Right lobe of liver (tissue), 6 donors: ENCODE measurements at regions not wholly inside any gene's neighbourhood (a gene's known extent, or its start where the extent isn't known, plus 50 kb on each side); places are given as distances from the start of the nearest gene placed in this dataset.

Experiments
- ATAC-seq, 4 donors: fragments of 200-7000 bp; cut with Tn5 transposase; one replicate each; pipeline ENCODE4 v1.9.1; 2020; ENCODE audit warnings: mild to moderate bottlenecking in 4 of 4, moderate library complexity in 4 of 4
- DNase-seq, 3 donors: peaks; one replicate each; pipeline ENCODE4 v3.0.0-alpha.2; 2020
- H3K27ac ChIP-seq, 3 donors: fragments of 200-600 bp; one replicate each; pipeline ENCODE4 v1.8.0; 2022
- H3K27me3 ChIP-seq, 2 donors: fragments of 200-600 bp; one replicate each; pipeline ENCODE4 v1.8.0; 2022
- H3K36me3 ChIP-seq, 4 donors: fragments of 200-600 bp; sonication (generic) in 1 of 4; one replicate each; pipeline versions ENCODE4 v1.5.1 to v1.8.0; 2017 to 2022; ENCODE audit warnings: control low read depth in 1 of 4
- H3K4me1 ChIP-seq, 4 donors: fragments of 200-600 bp; sonication (generic) in 1 of 4; one replicate each; pipeline versions ENCODE4 v1.5.1 to v1.8.0; 2017 to 2022; ENCODE audit warnings: control low read depth in 1 of 4
- H3K4me3 ChIP-seq, 3 donors: fragments of 200-600 bp; one replicate each; pipeline ENCODE4 v1.8.0; 2022
- H3K9me3 ChIP-seq, 4 donors: fragments of 200-600 bp; sonication (generic) in 1 of 4; one replicate each; pipeline versions ENCODE4 v1.5.1 to v1.8.0; 2017 to 2022; ENCODE audit warnings: control low read depth in 1 of 4
- CTCF ChIP-seq, 4 donors: fragments of 200-600 bp in 3 of 4; fragments of 450-650 bp in 1 of 4; IDR thresholded peaks; one replicate each; pipeline versions ENCODE4 v1.5.1 to v1.8.0; 2016 to 2022; ENCODE audit warnings: antibody characterized with exemption in 4 of 4, mild to moderate bottlenecking in 2 of 4
- POLR2A ChIP-seq: fragments of 450-650 bp; IDR thresholded peaks from one replicate; pipeline ENCODE4 v1.6.1; 2017; ENCODE audit warnings: antibody characterized with exemption, mild to moderate bottlenecking
- WGBS: methylation state at CpG from one replicate; pipeline ENCODE4 v1.1.6; 2018; ENCODE audit warnings: low coverage, low lambda C conversion rate; ENCODE audit not compliant: insufficient coverage; ENCODE audit errors: missing lambda C conversion rate; 5-methylcytosine and 5-hydroxymethylcytosine counted together
- intact Hi-C, 2 donors: fragments of 100-400 bp; cut with DNase I; formaldehyde crosslinking; loops; one replicate each; pipeline versions ENCODE4 v1.11.2 to v1.14.1; 2022
- donor health status: DM: no; HTN: yes; CAD: no.
- donor health status: DM: no; HTN: no; CAD: no.
- donor health status: DM: no; HTN: no; CAD: no.
- donor health status: DM: no; HTN: yes; CAD: no.
- donor health status: DM: no; HTN: yes; CAD: no.

GRCh38 chr7:45363669-45364068, 206.1 kb downstream of the RAMP3 start:
- Histone ChIP-seq H3K36me3 (no peaks in the 10 kb centered on the region), H3K4me1 (no peaks in the 10 kb centered on the region), H3K9me3 (no peaks in the 10 kb centered on the region), H3K27me3 (no peaks in the 10 kb centered on the region), H3K4me3 (no peak overlapping the region), H3K27ac (no peak overlapping the region)
- WGBS = 25% methylated on average over 7 of the region's 7 CpGs
- no peak for DNase-seq
- intact Hi-C loops = no loop called here
- ATAC-seq = no peak
- TF ChIP-seq POLR2A (no peak), CTCF (IDR thresholded peaks at IDR 0.05) (no peak)

GRCh38 chr7:45365341-45365740, 207.8 kb downstream of the RAMP3 start:
- Histone ChIP-seq H3K4me3 (no peak overlapping the region), H3K9me3 (no peaks in the 10 kb centered on the region), H3K27me3 (no peaks in the 10 kb centered on the region), H3K36me3 (no peaks in the 10 kb centered on the region), H3K27ac (no peak overlapping the region), H3K4me1 (no peaks in the 10 kb centered on the region)
- WGBS = 35% methylated on average over 4 of the region's 4 CpGs
- DNase-seq = no peak
- no peak for ATAC-seq
- TF ChIP-seq POLR2A (no peak), CTCF (IDR thresholded peaks at IDR 0.05) (no peak)
- intact Hi-C loops = no loop called here

GRCh38 chr7:45366475-45366874, 207.7 kb upstream of the ADCY1 start:
- TF ChIP-seq POLR2A = no peak
- no peak for TF ChIP-seq CTCF (IDR thresholded peaks at IDR 0.05)

GRCh38 chr7:45367026-45367425, 207.1 kb upstream of the ADCY1 start:
- intact Hi-C loops = no loop called here
- Histone ChIP-seq H3K27me3 (no peaks in the 10 kb centered on the region), H3K36me3 (no peaks in the 10 kb centered on the region), H3K27ac (no peak overlapping the region), H3K4me3 (no peak overlapping the region), H3K9me3 (no peaks in the 10 kb centered on the region), H3K4me1 (no peaks in the 10 kb centered on the region)
- ATAC-seq = no peak
- TF ChIP-seq POLR2A (no peak), CTCF (IDR thresholded peaks at IDR 0.05) (no peak)
- WGBS = 41% methylated on average over 5 of the region's 5 CpGs
- DNase-seq = no peak

More at GRCh38 chr7:45366475-45366874, 207.7 kb upstream of the ADCY1 start:
- Histone ChIP-seq H3K9me3 (no peaks in the 10 kb centered on the region), H3K27ac (no peak overlapping the region), H3K36me3 (no peaks in the 10 kb centered on the region), H3K4me3 (no peak overlapping the region), H3K4me1 (no peaks in the 10 kb centered on the region), H3K27me3 (no peaks in the 10 kb centered on the region)
- WGBS = 44% methylated on average over 3 of the region's 3 CpGs
- no peak for DNase-seq
- no peak for ATAC-seq
- intact Hi-C loops = no loop called here

GRCh38 chr7:45368129-45368807, 205.9 kb upstream of the ADCY1 start:
- Histone ChIP-seq H3K9me3 (no peaks in the 10 kb centered on the region), H3K27ac (no peak overlapping the region), H3K27me3 (no peaks in the 10 kb centered on the region), H3K4me1 (no peaks in the 10 kb centered on the region), H3K4me3 (no peak overlapping the region), H3K36me3 (no peaks in the 10 kb centered on the region)
- ATAC-seq = no peak
- TF ChIP-seq POLR2A = no peak
- no peak for TF ChIP-seq CTCF (IDR thresholded peaks at IDR 0.05)
- intact Hi-C loops = no loop called here
- DNase-seq = no peak
